ENCODE measurements at regions not wholly inside any gene's neighbourhood (a gene's known extent, or its start where the extent isn't known, plus 50 kb on each side); places are given as distances from the start of the nearest gene placed in this dataset.

GRCh38 chr11:112902361-112903011 lies 58.7 kb upstream of the NCAM1 start:
- FAIRE-seq (no peak), DNase-seq (ENCODE audit: insufficient read length, low spot score) (no peak)
- TF ChIP-seq POU2F2 (IDR thresholded peaks at IDR 0.05; ENCODE audit: low read depth, low read length) (no peak), SPI1 (IDR thresholded peaks at IDR 0.05; ENCODE audit: low read depth, low read length) (no peak), POLR2A (IDR thresholded peaks at IDR 0.05; ENCODE audit: low read depth, low read length) (no peak), POLR2AphosphoS5 (IDR thresholded peaks at IDR 0.05; ENCODE audit: low read depth, low read length) (no peak), PAX5 (IDR thresholded peaks at IDR 0.05; ENCODE audit: insufficient read depth, low read length, severe bottlenecking) (no peak), TAF1 (IDR thresholded peaks at IDR 0.05; ENCODE audit: low read depth, low read length) (no peak)

- DNase-seq (ENCODE audit: insufficient read length, low spot score) (no peak), FAIRE-seq (no peak)
- TF ChIP-seq POLR2A (IDR thresholded peaks at IDR 0.05; ENCODE audit: low read depth, low read length) (no peak), TAF1 (IDR thresholded peaks at IDR 0.05; ENCODE audit: low read depth, low read length) (no peak), PAX5 (IDR thresholded peaks at IDR 0.05; ENCODE audit: insufficient read depth, low read length, severe bottlenecking) (no peak), POU2F2 (IDR thresholded peaks at IDR 0.05; ENCODE audit: low read depth, low read length) (no peak), SPI1 (IDR thresholded peaks at IDR 0.05; ENCODE audit: low read depth, low read length) (no peak), POLR2AphosphoS5 (IDR thresholded peaks at IDR 0.05; ENCODE audit: low read depth, low read length) (no peak)
Measured at GRCh38 chr11:112903340-112903739, 57.9 kb upstream of the NCAM1 start.

GRCh38 chr11:112911124-112911523 lies 50.1 kb upstream of the NCAM1 start:
- FAIRE-seq = no peak
- TF ChIP-seq SPI1 (IDR thresholded peaks at IDR 0.05; ENCODE audit: low read depth, low read length) (no peak), TAF1 (IDR thresholded peaks at IDR 0.05; ENCODE audit: low read depth, low read length) (no peak), PAX5 (IDR thresholded peaks at IDR 0.05; ENCODE audit: insufficient read depth, low read length, severe bottlenecking) (no peak), POLR2AphosphoS5 (IDR thresholded peaks at IDR 0.05; ENCODE audit: low read depth, low read length) (no peak), POLR2A (IDR thresholded peaks at IDR 0.05; ENCODE audit: low read depth, low read length) (no peak), POU2F2 (IDR thresholded peaks at IDR 0.05; ENCODE audit: low read depth, low read length) (no peak)
- DNase-seq (ENCODE audit: insufficient read length, low spot score) = no peak

Measured in GM12891 (cell line).